Stomach (tissue), 4 donors: ENCODE measurements at regions not wholly inside any gene's neighbourhood (a gene's known extent, or its start where the extent isn't known, plus 50 kb on each side); places are given as distances from the start of the nearest gene placed in this dataset.

ENCODE experiments used
- CTCF ChIP-seq, 7 experiments: fragments of 450-650 bp in 4 of 7; fragments of 200-600 bp in 3 of 7; sonication (generic) in 3 of 7; IDR thresholded peaks; one replicate each; pipeline ENCODE4 v1.5.1; 2016 to 2019; ENCODE audit warnings: antibody characterized with exemption in 7 of 7, control low read depth in 2 of 7, mild to moderate bottlenecking in 1 of 7
- POLR2AphosphoS5 ChIP-seq, 3 donors: sonication (generic); formaldehyde crosslinking; IDR thresholded peaks; one replicate each; pipeline ENCODE4 v1.6.1; 2016; ENCODE audit warnings: antibody characterized with exemption in 3 of 3

DNA sequence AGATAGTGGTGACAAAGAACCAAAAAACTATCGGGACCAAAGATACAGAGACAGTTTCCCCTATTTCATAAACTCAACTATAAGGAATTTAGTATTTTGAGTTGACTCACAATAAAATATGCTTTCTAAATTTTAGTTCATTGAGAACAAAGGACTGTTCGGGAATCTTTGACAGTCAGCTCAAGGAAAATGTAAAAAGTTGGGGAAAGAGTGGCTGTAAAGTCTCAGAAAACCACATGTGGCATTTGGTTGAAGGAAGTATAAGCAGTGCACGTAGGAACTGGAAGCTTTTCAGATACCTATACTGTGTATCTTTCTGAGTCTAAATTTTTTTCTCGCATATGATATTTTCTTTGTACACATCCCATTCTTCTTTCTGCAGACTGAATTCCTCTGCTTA, 688.9 kb downstream of the KCNA4 start:
- no peak for TF ChIP-seq CTCF (IDR thresholded peaks at IDR 0.05)
- TF ChIP-seq POLR2AphosphoS5 (IDR thresholded peaks at IDR 0.05), result no peak
